ENCODE measurements at regions not wholly inside any gene's neighbourhood (a gene's known extent, or its start where the extent isn't known, plus 50 kb on each side); places are given as distances from the start of the nearest gene placed in this dataset.
"Not testable (repeated sequence)": the region's sequence is repeated elsewhere in the genome, so short reads cannot be mapped to it uniquely, and the experiment has no call there.

DNA sequence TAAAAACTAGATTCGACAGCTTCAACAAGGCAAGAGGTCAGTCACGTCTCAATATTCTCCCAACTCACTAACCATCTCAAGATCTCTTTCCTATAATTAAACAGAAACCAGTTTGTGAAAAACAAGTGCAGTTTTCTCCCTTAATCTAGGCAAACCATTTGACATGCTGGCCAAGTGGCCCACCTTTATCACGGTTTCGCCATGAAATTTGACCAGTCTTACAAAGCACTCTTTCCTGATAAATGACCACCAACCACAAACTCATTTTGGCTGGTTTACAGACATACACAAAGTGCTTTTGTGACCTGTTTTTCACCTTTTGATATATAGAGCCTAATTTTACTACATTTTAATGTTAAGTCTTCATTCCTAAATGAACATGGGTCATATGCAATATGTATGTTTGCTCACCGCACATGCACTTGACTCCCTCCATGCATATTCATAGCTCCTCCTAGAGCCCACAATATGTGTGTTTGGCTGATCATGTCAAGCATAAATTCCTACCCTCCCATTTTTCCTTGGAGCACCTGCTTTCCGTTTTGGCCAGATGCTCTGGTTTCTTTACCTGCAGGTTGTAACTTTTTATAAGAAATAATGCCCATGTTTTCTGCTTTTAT lies 385.1 kb downstream of the RAD51AP2 start:
- DNase-seq (ENCODE audit: low read depth), result no peak
- TF ChIP-seq, protein P1, sequence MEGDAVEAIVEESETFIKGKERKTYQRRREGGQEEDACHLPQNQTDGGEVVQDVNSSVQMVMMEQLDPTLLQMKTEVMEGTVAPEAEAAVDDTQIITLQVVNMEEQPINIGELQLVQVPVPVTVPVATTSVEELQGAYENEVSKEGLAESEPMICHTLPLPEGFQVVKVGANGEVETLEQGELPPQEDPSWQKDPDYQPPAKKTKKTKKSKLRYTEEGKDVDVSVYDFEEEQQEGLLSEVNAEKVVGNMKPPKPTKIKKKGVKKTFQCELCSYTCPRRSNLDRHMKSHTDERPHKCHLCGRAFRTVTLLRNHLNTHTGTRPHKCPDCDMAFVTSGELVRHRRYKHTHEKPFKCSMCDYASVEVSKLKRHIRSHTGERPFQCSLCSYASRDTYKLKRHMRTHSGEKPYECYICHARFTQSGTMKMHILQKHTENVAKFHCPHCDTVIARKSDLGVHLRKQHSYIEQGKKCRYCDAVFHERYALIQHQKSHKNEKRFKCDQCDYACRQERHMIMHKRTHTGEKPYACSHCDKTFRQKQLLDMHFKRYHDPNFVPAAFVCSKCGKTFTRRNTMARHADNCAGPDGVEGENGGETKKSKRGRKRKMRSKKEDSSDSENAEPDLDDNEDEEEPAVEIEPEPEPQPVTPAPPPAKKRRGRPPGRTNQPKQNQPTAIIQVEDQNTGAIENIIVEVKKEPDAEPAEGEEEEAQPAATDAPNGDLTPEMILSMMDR (IDR thresholded peaks at IDR 0.05; ENCODE audit: insufficient read depth, low read depth, low read length), result no peak
- no peak overlapping the region for H3K4me3 ChIP-seq (ENCODE audit: low read depth, low read length)

DNA sequence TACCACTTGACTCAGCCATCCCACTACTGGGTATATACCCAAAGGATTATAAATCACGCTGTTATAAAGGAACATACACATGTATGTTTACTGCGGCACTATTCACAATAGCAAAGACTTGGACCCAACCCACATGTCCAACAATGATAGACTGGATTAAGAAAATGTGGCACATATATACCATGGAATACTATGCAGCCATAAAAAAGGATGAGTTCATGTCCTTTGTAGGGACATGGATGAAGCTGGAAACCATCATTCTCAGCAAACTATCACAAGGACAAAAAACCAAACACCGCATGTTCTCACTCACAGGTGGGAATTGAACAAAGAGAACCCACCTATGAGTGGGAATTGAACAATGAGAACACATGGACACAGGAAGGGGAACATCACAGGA lies 387.6 kb downstream of the RAD51AP2 start:
- not testable (repeated sequence) for H3K4me3 ChIP-seq (ENCODE audit: low read depth, low read length); DNase-seq (ENCODE audit: low read depth)

DNA sequence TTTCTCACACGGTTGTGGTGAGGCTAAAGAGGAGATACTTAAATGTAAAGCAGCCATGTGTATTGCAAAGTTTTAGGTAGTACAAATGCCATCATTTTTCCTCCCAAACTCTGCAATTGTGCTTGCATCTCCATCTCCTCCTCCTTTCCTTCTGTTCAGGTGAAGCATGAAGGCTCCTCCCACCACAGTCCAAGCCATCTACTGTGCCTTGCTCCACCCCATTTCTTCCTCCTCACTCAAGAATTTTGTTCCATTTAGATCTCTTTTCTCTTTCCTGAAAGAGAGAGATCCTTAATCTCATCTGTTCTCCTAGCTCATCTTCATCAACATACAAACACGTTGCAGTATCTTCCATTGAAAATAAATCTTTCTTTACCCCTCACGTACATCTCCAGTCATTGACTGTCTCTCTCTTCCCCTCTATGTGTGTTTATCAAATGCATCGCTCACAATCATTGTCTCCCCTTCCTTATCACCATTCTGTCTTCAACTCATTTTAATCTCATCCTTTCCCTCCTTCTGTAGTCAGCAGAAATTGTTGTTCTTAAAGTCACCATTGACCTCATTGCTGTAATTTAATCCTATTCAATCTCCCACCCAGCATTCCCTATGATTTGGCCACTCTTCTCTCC lies 392.1 kb downstream of the RAD51AP2 start:
- H3K4me3 ChIP-seq (ENCODE audit: low read depth, low read length), result no peak overlapping the region
- no peak for DNase-seq (ENCODE audit: low read depth)
- TF ChIP-seq, protein P1 (IDR thresholded peaks at IDR 0.05; ENCODE audit: insufficient read depth, low read depth, low read length), result no peak

DNA sequence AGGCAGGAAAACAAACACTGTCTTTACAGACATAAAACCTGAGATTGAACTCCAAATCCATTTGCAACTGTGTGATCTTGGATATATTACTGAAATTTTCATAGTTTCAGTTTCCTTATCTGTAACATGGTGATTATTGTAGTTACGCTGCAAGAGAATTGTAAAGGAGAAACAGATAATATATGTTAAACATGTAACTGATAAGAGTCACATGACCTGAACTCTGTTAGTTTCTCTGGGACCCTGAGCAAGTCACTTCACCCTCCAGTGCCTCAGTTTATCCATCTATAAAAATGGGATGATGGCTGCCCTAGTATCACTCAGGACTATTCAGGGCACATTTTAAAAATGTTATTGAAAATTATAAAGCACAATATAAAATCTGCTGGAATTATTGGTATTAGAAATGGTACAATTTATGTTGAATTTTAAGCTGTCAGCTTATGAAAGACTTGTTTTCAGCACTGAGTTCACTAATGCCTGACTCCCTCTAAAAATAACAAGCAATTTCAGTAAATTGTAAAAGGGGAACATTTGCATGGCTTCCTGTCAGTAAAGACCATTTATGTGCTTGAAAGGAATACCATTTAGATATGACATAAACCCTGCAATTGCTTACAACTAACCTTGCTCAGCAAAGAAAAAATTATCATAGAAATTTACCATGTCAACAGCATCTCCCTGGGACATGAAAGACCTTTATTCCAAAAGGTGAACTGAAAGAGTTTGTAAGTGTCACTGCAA lies 393.5 kb downstream of the RAD51AP2 start:
- TF ChIP-seq, protein P1 (IDR thresholded peaks at IDR 0.05; ENCODE audit: insufficient read depth, low read depth, low read length), result no peak
- no peak overlapping the region for H3K4me3 ChIP-seq (ENCODE audit: low read depth, low read length)

DNA sequence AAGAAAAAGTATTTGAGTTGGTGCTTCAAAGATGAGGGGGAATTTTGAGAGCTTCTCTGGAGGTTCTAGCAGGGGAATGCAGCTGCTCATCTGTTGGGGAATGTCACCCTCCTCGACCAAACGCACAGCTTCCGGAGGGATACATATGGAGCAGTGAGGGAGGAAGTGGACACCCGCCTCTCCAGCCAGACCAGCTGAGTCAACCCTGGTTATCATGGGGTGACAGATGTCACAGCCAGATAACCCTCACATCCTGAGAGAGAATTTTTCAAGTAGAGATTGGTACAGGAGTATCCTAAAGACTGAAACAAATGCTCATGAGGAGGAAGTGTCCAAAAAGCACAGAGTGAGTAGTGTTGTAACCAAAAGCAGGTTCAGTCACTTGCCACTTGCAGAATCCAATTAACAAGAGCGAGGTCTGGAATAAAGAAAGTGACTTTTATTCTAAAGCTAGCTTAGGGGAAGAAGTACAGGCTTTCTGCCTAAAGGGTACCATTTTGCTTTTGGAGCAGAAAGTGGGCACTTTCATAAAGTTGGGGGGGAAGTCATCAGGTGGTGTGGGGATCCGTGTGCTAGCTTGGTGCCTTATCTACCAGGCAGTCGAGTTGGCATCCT lies 395.2 kb downstream of the RAD51AP2 start:
- H3K4me3 ChIP-seq (ENCODE audit: low read depth, low read length), result no peak overlapping the region
- no peak for DNase-seq (ENCODE audit: low read depth)
- TF ChIP-seq, protein P1 (IDR thresholded peaks at IDR 0.05; ENCODE audit: insufficient read depth, low read depth, low read length), result no peak

More for the DNA sequence above, 393.5 kb downstream of the RAD51AP2 start:
- no peak for DNase-seq (ENCODE audit: low read depth)

DNA sequence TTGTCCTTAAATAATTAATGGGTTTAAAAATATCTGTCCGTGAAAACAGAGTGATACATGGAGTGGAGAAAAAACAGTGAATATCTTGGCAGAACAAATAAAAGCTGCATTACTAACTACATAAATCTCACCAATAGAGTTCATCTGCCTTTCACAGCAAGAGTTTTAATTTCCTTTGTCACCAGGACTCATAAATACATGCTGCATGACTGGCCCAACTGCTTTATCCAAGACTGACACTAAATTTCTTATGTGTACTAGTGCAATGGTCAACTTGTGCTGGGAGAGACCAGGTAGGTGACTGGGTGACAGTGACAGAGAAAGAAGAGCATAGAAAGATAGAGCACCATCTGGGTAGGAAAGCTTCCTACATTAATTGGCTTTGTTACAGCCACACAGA lies 402.8 kb downstream of the RAD51AP2 start:
- no peak for DNase-seq (ENCODE audit: low read depth)
- TF ChIP-seq, protein P1 (IDR thresholded peaks at IDR 0.05; ENCODE audit: insufficient read depth, low read depth, low read length), result no peak
- no peak overlapping the region for H3K4me3 ChIP-seq (ENCODE audit: low read depth, low read length)

DNA sequence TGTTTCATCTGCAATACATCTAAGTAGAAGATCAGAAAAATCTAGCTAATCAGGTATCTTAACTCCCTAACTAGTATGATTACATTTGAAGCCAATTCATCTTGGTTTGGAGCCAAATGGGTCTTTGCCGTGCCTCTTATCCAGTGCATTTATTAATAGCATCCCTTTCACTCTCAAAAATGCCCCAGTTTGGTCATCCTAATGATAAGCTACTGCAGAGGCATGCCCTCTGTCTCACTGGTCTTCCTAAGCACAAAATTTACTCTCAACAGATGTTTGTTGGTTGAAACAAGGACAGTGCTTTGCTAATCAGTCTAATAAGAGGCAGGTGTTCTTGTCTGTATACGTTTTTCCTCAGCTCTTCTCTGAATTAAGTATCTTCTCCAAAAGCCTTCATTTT lies 403.2 kb downstream of the RAD51AP2 start:
- H3K4me3 ChIP-seq (ENCODE audit: low read depth, low read length), result no peak overlapping the region
- TF ChIP-seq, protein P1 (IDR thresholded peaks at IDR 0.05; ENCODE audit: insufficient read depth, low read depth, low read length), result no peak
- DNase-seq (ENCODE audit: low read depth), result no peak

Measured in fibroblast of villous mesenchyme (primary cell).